ENCODE measurements at regions not wholly inside any gene's neighbourhood (a gene's known extent, or its start where the extent isn't known, plus 50 kb on each side); places are given as distances from the start of the nearest gene placed in this dataset.

- TF ChIP-seq JUND (IDR thresholded peaks at IDR 0.05) (no peak), MAX (IDR thresholded peaks at IDR 0.05) (no peak), CTCF (IDR thresholded peaks at IDR 0.05 in 2 of 3, conservative IDR thresholded peaks at IDR 0.05 in 1 of 3; ENCODE audit: borderline replicate concordance in 1 of 3, insufficient read depth in 1 of 3, low read depth in 2 of 3, low read length in 2 of 3) (no peak), EZH2 (IDR thresholded peaks at IDR 0.05) (no peak)
Measured at GRCh38 chr2:195563857-195564512, 93.0 kb upstream of the SLC39A10 start.

Data from HCT116 (cell line).